HUES64 (cell line): ENCODE measurements at regions not wholly inside any gene's neighbourhood (a gene's known extent, or its start where the extent isn't known, plus 50 kb on each side); places are given as distances from the start of the nearest gene placed in this dataset.

ENCODE experiments used
- H3K27ac ChIP-seq: 2 replicates; pipeline ENCODE4 v1.7.0; 2013; ENCODE audit warnings: low read depth, low read length, inconsistent platforms
- H3K27me3 ChIP-seq: 2 replicates; pipeline ENCODE4 v1.6.1; 2013; ENCODE audit warnings: mild to moderate bottlenecking, low read length; ENCODE audit not compliant: insufficient read depth
- H3K36me3 ChIP-seq: 2 replicates; pipeline ENCODE4 v1.6.1; 2013; ENCODE audit warnings: mild to moderate bottlenecking, low read length; ENCODE audit not compliant: insufficient read depth
- H3K4me1 ChIP-seq: 2 replicates; pipeline ENCODE4 v1.6.1; 2013; ENCODE audit warnings: mild to moderate bottlenecking, low read length, moderate library complexity; ENCODE audit not compliant: insufficient read depth
- H3K4me3 ChIP-seq: 2 replicates; pipeline ENCODE4 v1.5.1; 2013; ENCODE audit warnings: mild to moderate bottlenecking, low read length, moderate library complexity
- H3K9ac ChIP-seq: 2 replicates; pipeline ENCODE4 v1.6.1; 2013; ENCODE audit warnings: mild to moderate bottlenecking, low read depth, low read length
- H3K9me3 ChIP-seq: 2 replicates; pipeline ENCODE4 v1.6.1; 2013; ENCODE audit warnings: low read depth, low read length; ENCODE audit not compliant: insufficient read depth
- WGBS: fragments of 150-250, 120-280 bp; methylation state at CpG from one replicate; pipeline ENCODE4 v1.1.7; 2013; ENCODE audit warnings: missing lambda C conversion rate; 5-methylcytosine and 5-hydroxymethylcytosine counted together

GRCh38 chr2:20534913-20535801 is 88.3 kb downstream of the RHOB start:
- Histone ChIP-seq H3K27ac (no peak overlapping the region), H3K9me3 (no peaks in the 10 kb centered on the region), H3K4me3 (no peak overlapping the region), H3K9ac (no peak overlapping the region), H3K27me3 (no peaks in the 10 kb centered on the region), H3K36me3 (no peaks in the 10 kb centered on the region), H3K4me1 (peaks cover 25% of the 10 kb centered on the region)
- WGBS: 88% methylated on average over 17 of the region's 19 CpGs

GRCh38 chr2:20536619-20537422 is 89.9 kb downstream of the RHOB start:
- Histone ChIP-seq H3K4me3 (no peak overlapping the region), H3K9ac (no peak overlapping the region), H3K27me3 (no peaks in the 10 kb centered on the region), H3K9me3 (no peaks in the 10 kb centered on the region), H3K27ac (no peak overlapping the region), H3K4me1 (peaks cover 25% of the 10 kb centered on the region), H3K36me3 (no peaks in the 10 kb centered on the region)
- WGBS: 65% methylated on average over 15 of the region's 15 CpGs

GRCh38 chr2:20537423-20538307 is 90.8 kb downstream of the RHOB start:
- H3K4me3 ChIP-seq: no peak overlapping the region
- no peaks in the 10 kb centered on the region for H3K9me3 ChIP-seq
- H3K27me3 ChIP-seq: no peaks in the 10 kb centered on the region
- H3K36me3 ChIP-seq: no peaks in the 10 kb centered on the region
- 34% methylated on average over 16 of the region's 17 CpGs for WGBS
- peak overlapping the region; percentile 6; the same call in 1 of the 2 replicates for H3K9ac ChIP-seq
- peaks cover 25% of the 10 kb centered on the region for H3K4me1 ChIP-seq
- peak overlapping the region; percentile 33; the same call in 1 of the 2 replicates for H3K27ac ChIP-seq

- H3K27ac ChIP-seq: no peak overlapping the region
- no peaks in the 10 kb centered on the region for H3K36me3 ChIP-seq
- H3K27me3 ChIP-seq: no peaks in the 10 kb centered on the region
- no peak overlapping the region for H3K4me3 ChIP-seq
- H3K4me1 ChIP-seq: peaks cover 25% of the 10 kb centered on the region
- H3K9ac ChIP-seq: no peak overlapping the region
- WGBS: 58% methylated on average over 8 of the region's 8 CpGs
- no peaks in the 10 kb centered on the region for H3K9me3 ChIP-seq
Measured at GRCh38 chr2:20538308-20539132, 91.6 kb downstream of the RHOB start.

- no peaks in the 10 kb centered on the region for H3K36me3 ChIP-seq
- no peak overlapping the region for H3K27ac ChIP-seq
- H3K4me3 ChIP-seq: no peak overlapping the region
- H3K9ac ChIP-seq: no peak overlapping the region
- no peaks in the 10 kb centered on the region for H3K27me3 ChIP-seq
- WGBS: 87% methylated on average over 6 of the region's 6 CpGs
- no peaks in the 10 kb centered on the region for H3K9me3 ChIP-seq
- peaks cover 25% of the 10 kb centered on the region for H3K4me1 ChIP-seq
Measured at GRCh38 chr2:20539133-20539719, 92.4 kb downstream of the RHOB start.

DNA sequence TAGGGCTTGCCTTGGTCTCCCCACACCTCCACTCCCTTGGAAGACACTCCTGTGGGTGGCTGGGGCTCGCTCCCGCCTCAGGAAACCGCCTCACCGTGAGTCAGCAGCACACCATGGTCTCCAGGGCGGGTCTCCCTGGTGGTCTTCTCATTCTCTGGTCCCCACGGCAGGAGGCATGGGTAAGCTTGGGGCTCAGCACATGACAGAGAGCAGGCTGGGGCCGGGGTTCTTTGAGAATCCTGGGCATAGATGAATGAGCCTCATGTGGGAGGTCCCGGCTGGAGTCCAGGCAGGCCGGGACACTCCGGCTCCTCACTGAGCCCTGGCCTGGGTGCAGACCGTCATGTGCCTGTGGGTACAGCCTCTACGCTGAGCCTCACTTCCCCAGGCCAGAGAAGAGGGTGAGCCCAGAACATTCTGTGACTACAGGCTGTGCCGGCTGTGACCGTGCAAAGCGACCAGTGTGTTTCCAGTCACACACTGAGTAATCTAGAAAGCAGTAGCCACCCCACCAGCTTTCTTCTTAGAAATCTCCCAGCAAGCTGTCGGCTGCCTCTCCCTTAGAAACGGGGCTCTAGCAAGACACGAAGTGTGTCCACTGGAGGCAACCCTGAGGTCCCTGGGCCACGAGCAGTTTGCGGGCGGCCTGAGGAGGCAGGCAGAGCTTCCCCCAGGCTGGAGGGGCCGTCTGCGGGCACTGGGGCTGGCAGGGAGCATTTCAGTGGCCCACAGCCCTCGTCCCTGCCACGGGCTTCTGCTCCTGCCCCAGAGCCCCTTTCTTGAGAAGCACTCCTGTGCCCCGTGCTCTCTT is 93.1 kb downstream of the RHOB start:
- H3K36me3 ChIP-seq: no peaks in the 10 kb centered on the region
- no peaks in the 10 kb centered on the region for H3K27me3 ChIP-seq
- 89% methylated on average over 26 of the region's 26 CpGs for WGBS
- no peak overlapping the region for H3K4me3 ChIP-seq
- no peak overlapping the region for H3K9ac ChIP-seq
- H3K4me1 ChIP-seq: peaks cover 25% of the 10 kb centered on the region
- no peaks in the 10 kb centered on the region for H3K9me3 ChIP-seq
- H3K27ac ChIP-seq: no peak overlapping the region

GRCh38 chr2:20540587-20541293 is 93.9 kb downstream of the RHOB start:
- Histone ChIP-seq H3K9ac (no peak overlapping the region), H3K36me3 (no peaks in the 10 kb centered on the region), H3K4me1 (peaks cover 23% of the 10 kb centered on the region), H3K27ac (no peak overlapping the region), H3K4me3 (no peak overlapping the region), H3K9me3 (peaks cover 1% of the 10 kb centered on the region), H3K27me3 (no peaks in the 10 kb centered on the region)
- WGBS: 88% methylated on average over 16 of the region's 16 CpGs

DNA sequence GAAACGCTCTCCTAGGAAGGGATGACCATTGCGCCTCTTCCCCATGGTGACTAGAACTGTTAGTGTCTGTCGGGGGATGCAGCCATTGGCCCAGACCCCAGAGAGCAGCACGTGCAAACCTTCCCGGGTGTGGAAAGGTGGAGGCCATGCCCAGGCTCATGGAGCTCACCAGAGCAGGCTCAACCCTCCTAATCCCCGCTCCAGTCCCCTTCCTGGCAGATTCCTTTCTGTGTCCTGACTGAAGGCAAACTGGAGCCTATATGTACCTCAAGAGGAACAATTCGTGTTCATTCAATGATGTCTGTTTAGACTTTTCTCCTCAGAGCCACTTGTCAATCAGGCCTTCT is 94.4 kb downstream of the RHOB start:
- Histone ChIP-seq H3K4me3 (no peak overlapping the region), H3K27ac (no peak overlapping the region), H3K9me3 (peaks cover 5% of the 10 kb centered on the region), H3K36me3 (no peaks in the 10 kb centered on the region), H3K9ac (no peak overlapping the region), H3K4me1 (peaks cover 23% of the 10 kb centered on the region), H3K27me3 (no peaks in the 10 kb centered on the region)
- WGBS: 85% methylated on average over 7 of the region's 7 CpGs

DNA sequence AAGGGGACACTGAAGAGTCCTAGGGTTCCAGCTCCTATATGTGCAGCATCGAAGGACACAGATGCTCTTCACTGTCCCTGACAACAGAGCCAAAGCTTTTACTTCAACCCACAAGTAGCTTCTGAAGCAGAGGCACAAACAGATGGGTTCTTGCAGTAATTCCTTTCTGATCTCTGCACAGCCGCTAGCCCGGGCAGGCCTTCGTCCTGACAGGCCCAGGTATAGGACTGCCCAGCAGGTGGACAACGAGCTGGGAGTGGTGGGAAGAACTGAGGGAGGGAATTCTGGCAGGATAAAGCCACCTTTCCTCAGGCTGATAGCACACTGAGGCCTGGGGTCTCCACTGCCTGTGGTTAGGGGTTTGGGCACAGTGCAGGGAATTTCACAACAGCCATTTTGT is 94.8 kb downstream of the RHOB start:
- H3K27ac ChIP-seq: no peak overlapping the region

More for the DNA sequence above, 94.8 kb downstream of the RHOB start:
- Histone ChIP-seq H3K27me3 (no peaks in the 10 kb centered on the region), H3K4me3 (no peak overlapping the region), H3K36me3 (no peaks in the 10 kb centered on the region), H3K4me1 (peaks cover 19% of the 10 kb centered on the region), H3K9ac (no peak overlapping the region), H3K9me3 (peaks cover 5% of the 10 kb centered on the region)
- 90% methylated on average over 5 of the region's 5 CpGs for WGBS
